GM18507 (cell line): ENCODE measurements at regions not wholly inside any gene's neighbourhood (a gene's known extent, or its start where the extent isn't known, plus 50 kb on each side); places are given as distances from the start of the nearest gene placed in this dataset.
"Not testable (repeated sequence)": the region's sequence is repeated elsewhere in the genome, so short reads cannot be mapped to it uniquely, and the experiment has no call there.

Source experiments
- DNase-seq: peaks from one replicate; pipeline ENCODE4 v3.0.0; 2011; ENCODE audit warnings: low read depth; ENCODE audit not compliant: insufficient read length; ENCODE audit errors: extremely low spot score
- FAIRE-seq: peaks from 2 replicates; lab custom pipeline; 2011; peaks lifted over from hg19 to GRCh38; lab: Jason Lieb, UNC

DNA sequence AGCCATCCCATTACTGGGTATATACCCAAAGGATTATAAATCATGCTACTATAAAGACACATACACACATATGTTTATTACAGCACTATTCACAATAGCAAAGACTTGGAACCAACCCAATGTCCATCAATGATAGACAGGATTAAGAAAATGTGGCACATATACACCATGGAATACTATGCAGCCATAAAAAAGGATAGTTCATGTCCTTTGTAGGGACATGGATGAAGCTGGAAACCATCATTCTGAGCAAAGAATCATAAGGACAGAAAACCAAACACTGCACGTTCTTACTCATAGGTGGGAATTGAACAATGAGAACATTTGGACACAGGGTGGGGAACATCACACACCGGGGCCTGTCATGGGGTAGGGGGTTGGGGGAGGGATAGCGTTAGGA lies 60.3 kb upstream of the NMU start:
- DNase-seq, FAIRE-seq: not testable (repeated sequence)

DNA sequence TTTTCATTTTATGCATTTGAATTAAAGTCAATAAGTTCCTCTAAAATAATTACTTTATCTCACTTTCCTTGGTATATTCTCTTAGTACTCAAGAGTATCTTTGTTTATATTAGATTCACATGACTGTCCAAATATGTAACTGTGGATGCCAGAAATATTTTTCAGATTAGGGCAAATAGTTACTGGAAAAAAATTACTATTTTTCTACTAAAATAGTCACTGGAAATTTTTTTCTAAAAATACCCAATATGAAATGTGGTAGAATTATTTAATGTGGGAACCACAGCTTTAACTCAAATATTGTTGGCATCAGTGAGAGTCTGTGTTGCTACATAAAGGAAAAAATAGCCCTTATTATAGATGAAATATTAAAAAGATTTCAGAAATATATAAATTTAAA lies 70.4 kb upstream of the NMU start:
- DNase-seq (no peak), FAIRE-seq (no peak)

DNA sequence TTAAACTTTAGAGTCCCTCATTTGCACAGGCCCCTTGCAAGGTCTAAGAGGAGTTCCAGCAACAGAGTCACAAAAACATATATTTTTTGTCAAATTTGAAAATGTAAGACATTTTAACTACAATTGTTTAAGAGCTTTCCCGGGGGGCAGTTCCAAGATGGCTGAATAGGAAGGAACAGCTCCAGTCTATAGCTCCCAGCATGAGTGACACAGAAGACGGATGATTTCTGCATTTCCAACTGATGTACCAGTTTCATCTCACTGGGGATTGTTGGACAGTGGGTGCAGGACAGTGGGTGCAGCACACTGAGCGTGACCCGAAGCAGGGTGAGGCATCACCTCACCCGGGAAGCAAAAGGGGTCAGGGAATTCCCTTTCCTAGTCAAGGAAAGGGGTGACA lies 71.4 kb upstream of the NMU start:
- DNase-seq = no peak
- FAIRE-seq = no peak

DNA sequence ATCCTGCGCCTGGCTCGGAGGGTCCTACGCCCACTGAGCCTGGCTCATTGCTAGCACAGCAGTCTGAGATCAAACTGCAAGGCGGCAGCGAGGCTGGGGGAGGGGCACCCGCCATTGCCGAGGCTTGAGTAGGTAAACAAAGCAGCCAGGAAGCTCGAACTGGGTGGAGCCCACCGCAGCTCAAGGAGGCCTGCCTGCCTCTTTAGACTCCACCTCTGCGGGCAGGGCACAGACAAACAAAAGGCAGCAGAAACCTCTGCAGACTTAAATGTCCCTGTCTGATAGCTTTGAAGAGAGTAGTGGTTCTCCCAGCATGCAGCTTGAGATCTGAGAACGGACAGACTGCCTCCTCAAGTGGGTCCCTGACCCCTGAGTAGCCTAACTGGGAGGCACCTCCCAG lies 71.9 kb upstream of the NMU start:
- not testable (repeated sequence) for FAIRE-seq, DNase-seq

DNA sequence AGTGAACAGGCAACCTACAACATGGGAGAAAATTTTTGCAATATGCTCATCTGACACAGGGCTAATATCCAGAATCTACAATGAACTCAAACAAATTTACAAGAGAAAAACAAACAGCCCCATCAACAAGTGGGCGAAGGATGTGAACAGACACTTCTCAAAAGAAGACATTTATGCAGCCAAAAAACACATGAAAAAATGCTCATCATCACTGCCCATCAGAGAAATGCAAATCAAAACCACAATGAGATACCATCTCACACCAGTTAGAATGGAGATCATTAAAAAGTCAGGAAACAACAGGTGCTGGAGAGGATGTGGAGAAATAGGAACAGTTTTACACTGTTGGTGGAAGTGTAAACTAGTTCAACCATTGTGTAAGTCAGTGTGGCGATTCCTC lies 76.7 kb upstream of the NMU start:
- FAIRE-seq, DNase-seq: not testable (repeated sequence)

DNA sequence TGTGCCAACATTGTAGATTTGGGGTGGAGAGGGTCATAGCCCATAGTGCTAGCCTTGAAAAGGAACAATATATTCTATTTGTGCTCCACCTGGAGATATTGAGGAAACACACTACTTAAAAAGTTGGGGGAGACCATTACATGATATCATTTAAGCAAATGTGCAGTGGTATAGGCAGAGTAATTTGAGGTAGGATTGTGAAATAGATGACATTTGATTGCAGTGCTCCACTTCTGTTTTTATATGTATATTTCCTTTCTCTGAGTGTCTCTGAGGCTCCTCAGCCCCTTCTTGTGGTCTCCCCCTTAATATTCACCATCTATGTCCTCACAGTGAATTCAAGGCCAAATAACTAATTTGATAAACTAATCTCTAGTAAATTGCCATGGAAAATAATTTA lies 85.6 kb upstream of the NMU start:
- no peak for DNase-seq
- no peak for FAIRE-seq

DNA sequence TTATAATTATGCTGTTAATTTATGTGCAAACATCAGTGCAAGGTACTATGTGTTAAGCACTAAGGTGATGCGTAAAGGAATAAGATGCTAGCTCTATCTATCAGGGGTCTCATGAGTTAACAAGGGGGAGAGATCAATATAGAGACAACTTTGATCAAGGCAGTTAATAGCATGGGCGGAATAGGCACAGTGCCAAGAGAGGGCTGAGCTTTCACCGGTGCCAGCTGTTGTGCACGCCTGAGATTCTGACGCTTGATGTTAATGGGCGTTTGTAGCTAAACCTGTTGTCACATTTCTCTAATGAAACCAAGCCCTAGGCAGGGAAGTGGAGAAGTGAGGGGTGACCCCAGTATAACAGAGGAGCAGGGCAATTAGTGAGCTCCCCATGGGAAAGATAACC lies 86.0 kb upstream of the NMU start:
- DNase-seq = no peak
- no peak for FAIRE-seq

DNA sequence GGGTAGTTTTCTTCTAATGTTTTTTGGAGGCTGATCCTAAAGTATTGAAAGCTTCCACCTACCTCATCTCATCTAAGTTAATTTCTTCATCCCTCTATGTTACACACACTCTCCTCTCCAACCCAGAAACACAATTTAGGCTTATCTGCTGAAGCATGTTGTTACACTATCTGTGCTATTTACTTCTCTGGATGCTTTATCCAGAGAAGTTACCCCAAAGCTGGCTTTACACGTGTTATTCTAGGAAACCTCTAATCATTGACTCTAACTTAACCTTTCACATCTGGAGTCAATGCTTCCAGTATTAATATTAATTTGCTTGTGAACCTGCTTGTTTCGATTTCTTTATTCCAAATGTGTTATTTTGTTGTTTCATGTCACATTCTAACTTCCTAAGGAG lies 87.3 kb upstream of the NMU start:
- DNase-seq = no peak
- FAIRE-seq = no peak

DNA sequence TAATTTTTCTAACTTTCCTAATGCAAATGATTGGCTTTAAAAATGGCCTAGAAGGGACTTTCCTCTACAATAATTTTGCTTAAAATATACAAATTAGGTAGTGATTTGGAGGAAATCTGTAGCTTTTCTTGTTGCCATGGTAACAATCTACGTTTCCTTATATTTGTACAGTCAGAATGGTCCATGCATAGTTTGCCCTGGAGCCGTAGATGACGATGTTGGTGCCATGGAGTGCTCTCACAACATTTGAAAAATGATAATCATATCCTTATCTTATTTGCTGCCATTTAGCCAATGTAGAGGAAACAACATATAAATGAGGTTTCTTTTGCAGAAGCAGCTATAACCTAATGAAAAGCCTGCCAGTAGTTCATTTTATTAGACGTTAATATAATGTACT lies 89.0 kb upstream of the NMU start:
- FAIRE-seq = no peak
- no peak for DNase-seq

DNA sequence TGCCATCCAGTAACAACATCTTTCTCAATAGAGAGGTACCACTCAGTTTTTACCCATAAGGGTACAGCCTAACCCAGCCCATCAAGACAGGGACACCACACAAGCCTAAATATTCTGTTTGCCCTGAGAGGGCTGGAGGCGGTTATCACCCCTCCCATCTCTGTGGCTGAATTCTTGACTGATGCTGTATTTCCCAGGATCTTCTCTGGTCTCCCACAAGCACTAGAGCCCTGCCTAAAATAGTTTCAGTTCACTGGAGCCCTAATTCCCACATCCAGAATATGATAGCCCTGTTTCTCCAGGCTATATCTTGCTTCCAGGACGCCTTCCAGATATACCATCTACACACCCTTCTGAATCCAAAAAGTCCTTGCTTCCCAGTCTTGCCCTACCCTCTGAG lies 91.6 kb upstream of the NMU start:
- FAIRE-seq (no peak), DNase-seq (no peak)

DNA sequence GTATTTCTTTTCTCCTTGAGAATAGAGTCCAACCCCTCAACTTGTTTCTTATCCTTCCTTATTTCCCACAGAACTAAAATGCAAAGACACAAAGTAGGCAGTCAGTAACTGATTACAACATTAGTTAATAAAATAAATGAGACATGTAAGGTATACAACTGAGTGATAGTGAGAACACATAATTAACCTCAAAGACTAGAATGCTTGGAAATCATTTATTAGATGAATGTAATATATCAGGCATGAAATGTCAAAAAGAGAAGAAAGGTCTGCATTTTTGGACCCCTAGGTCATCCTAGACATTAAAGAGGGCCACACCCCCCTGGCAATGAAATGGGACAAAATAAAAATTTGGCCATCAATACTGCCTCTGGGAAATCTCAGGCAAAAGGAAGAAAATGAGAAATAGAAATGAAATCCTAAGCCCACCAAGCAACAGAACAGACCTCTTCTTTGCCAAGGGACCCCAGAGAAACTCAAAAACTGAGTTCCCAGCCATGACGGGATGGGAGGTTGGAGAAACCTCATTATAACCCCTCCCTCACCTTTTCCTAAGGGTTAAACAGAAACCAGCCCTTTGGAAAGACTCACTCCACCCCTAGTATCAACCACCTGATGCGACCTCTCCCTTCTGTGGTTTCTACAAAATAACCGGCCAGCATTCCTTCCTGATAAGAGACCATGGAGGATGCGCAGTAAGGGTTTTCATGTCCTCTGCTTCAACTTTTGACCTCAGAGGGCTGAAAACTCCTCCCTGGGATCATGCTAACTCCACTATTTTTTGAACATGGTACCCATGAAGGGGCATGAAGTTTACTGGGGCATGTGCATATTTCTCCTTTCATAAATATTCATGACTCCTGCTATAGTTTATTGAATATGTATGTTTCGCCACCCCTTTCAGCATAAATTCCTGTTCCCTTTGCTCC lies 90.0 kb upstream of the EXOC1L start:
- FAIRE-seq (no peak), DNase-seq (no peak)

DNA sequence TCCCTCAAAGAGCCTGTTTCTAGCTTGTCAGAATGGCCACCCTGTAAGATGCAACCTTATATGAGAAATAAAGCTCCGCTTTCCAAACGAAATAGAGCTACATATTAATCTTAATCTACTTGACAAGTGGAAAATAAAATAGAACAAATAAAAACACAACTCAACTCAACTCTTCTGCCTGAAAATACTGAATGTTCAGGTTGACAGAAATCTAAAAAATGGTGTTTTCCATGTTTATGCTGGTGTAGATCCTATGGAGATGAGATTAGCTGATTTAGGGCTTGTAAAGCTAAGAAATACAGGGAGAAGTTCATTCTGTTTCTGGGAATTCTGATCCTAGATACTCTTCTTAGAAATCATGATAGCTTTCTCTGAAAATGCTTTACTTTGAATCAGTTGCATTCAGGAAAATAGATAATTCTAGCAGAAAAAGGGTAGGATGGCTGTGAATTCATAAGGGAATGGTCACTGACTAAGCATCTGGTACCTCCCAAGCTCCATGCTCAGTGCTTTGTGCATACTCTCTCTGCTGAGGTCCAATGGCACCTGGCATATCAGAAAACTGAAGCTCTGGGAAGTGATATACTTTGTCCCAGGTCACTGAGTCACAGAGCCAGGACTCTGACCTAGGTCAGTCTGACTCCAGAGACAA lies 89.2 kb upstream of the EXOC1L start:
- FAIRE-seq (no peak), DNase-seq (no peak)

DNA sequence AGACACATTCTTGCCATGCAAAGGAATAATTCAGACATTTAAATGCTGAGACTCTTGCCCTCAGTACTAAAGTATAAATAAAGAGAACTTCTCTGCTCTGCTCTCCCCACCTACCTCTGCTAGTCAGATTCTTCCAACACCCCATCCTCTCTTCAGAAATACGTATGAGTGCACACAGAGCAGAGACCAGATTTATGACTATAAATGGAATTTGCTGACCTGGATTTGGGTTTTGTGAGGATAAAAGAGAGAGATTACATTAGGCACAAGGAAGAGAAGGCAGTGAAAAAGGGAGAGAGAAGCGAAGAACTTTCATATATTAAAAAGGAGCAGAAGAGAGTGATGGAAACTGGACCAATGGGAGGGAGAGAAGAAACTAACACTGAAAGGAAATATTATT lies 87.6 kb upstream of the EXOC1L start:
- FAIRE-seq (no peak), DNase-seq (no peak)

DNA sequence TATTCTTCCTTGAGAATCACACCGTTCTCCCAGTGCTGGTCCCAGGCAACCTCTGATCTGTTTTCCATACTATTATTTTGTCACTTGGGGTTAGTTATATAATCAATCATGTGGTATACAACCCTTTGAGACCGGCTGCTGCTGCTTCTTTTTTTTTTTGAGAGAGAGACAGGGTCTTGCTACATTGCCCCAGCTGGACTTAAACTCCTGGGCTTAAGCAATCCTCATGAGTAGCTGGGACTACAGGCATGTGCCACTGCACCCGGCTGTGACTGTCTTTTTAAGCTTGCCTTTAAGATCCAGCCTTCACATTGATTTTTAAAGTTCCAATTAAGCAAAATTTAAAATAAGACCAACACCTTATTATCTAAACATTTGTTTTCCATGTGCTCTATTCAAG lies 86.7 kb upstream of the EXOC1L start:
- no peak for DNase-seq
- FAIRE-seq = no peak

DNA sequence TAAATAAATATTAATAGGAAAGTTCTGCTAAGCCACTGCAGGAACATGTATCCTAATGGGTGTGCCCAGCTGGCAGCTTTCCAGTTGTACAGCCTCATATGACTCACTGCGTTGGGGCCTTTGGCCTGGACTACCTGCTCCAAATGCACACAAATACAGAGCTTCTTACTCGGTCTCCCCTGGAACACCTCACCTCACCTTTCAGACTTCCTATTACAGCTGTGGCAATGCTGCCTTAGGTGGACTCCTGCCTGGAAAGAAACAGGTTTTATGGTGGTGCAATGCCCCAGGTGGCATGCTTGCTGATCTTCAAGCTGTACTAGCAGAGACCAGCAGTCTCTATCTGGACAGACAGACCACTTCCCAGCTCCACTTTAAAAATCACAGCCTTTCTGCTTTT lies 85.7 kb upstream of the EXOC1L start:
- no peak for DNase-seq
- no peak for FAIRE-seq

DNA sequence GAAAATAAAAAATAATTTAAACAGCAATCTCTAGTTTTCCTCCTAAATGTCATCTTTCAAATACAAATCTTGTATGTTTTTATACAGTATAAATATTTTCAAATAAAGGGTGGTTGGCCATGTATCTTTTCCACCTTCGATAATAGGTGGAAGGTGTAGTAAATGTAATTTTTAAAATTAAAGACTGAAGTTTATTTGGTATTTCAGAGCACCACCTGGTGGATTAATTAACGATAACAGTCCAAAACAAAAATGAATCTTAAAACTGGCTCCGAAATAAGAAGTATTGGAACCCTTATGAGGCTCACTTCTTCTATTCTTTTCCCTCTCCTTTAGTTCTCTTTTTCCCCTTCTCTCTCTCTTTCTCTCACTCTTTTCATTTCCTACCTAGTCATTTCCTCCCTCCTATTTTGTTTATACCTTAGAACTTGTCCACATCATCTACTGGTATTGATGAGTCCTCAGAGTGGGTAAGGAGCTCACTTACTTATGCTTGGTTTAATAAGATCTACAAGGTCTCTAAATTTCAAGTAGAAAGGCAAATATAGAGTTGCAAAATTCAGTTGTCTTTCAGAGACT lies 82.9 kb upstream of the EXOC1L start:
- DNase-seq (no peak), FAIRE-seq (peak; percentile 26)

DNA sequence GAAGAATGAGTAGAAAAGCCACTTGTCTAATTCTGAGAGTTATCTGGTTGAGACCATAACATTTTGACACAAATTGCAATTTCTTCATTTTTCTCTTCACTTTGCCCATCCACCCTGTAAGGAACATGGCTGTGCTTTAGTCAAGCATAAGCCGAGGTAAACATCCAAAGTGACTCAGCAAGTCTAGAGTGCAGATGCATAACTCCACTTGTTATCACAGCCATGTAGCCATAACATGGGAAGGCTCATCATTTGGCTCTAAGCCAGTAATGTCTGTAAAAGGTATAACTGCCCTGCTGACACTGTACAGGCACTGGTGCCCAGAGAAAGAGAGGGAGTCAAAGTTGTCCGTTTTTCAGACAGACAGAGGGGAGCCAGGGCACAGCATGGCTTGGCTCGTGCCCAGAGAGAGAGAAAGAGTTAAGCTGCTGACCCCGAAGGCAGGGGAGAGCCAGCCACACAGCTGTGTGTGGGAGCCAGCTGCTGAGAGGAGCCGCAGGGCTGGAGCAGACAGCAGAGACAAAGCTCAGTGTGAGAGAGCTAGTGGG lies 76.9 kb upstream of the EXOC1L start:
- DNase-seq (no peak), FAIRE-seq (no peak)

DNA sequence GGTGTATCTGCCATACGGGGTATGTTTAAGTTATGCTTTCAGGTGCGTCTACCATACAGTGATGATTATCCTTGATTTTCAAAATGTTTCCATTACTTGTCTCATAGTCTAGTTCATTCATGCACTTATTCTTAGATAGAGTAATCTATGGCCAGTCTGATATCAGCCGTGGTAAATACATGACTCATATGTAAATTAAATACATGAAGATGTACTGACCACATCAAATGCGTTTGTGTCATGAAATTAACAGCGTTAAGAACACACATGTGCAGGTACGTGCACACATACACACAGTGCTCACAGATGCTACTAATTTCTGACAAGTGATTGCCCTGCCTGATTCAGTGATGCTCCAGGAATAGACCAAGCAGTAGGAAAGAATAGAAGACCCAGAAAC lies 75.2 kb upstream of the EXOC1L start:
- no peak for DNase-seq
- FAIRE-seq = no peak

DNA sequence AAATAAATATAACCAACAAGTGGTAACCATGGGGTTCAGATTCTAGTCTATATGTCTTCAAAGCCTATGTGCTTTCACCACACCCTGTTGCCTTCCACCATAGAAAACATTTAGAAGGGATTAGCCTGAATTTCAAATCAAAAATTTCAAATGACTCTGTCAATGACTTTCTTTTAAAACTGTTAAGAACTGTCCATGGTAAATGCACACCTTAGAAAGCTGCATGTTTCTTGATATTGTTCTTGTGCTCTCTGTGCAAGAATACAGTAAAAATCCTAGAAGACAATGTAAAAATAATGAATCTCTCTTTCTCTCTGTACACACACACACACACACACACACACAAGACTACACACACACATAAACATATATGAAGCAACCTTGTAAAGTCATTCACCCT lies 74.6 kb upstream of the EXOC1L start:
- no peak for DNase-seq
- FAIRE-seq = no peak

DNA sequence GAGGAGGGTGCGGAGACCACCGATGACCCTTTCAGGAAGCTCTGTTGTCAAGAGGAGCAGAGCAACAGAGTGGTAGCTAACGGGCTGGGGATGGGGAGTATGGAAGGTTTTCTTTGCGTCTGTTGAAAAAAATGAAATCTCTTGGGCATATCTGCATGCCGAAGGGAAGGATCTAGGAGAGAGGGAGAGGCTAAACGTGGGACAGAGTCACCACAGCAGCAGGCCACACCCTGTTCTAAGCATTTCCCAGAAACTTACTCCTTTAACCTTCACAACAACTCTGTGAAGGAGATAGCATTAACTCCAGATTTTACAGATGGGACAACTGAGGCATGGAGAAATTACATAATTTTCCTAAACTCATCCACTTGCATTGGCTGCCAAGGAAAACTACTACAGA lies 71.8 kb upstream of the EXOC1L start:
- DNase-seq (no peak), FAIRE-seq (no peak)

DNA sequence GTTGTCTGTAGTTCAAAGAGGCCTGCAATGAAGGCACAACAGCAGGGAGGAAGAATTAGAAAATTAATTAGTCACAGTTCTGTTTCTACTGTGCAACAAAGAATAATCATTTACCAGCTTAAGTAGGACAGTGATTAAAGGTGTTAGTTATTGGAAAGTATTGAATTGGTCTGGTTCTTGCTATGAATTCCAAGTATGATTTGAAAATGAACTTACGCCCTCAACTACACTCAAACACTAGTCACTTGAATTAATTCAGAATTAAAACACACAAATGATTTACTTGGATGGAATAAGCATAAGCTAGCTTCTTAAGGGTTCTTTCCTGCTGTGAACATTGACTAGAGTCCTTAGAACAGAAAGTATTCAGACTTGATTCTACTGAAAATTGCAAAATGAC lies 69.9 kb upstream of the EXOC1L start:
- DNase-seq (no peak), FAIRE-seq (no peak)
